HG02938 (cell line): ENCODE measurements at regions not wholly inside any gene's neighbourhood (a gene's known extent, or its start where the extent isn't known, plus 50 kb on each side); places are given as distances from the start of the nearest gene placed in this dataset.

ENCODE experiments used
- ATAC-seq: cut with Tn5 transposase; IDR thresholded peaks from one replicate; pipeline ENCODE4 v1.9.1; 2021; ENCODE audit warnings: mild to moderate bottlenecking, moderate library complexity; ENCODE audit not compliant: unreplicated experiment

GRCh38 chr11:82676483-82677094 is 57.1 kb downstream of the FAM181B start:
- no peak for ATAC-seq

- no peak for ATAC-seq
Observed at GRCh38 chr11:82675838-82676237, 57.8 kb downstream of the FAM181B start.

GRCh38 chr11:82673631-82674030 is 60.0 kb downstream of the FAM181B start:
- no peak for ATAC-seq

GRCh38 chr11:82671451-82671850 is 62.2 kb downstream of the FAM181B start:
- ATAC-seq: no peak

- no peak for ATAC-seq
Observed at GRCh38 chr11:82663535-82663934, 70.1 kb downstream of the FAM181B start.

GRCh38 chr11:82653752-82654151 is 79.9 kb downstream of the FAM181B start:
- no peak for ATAC-seq

GRCh38 chr11:82639251-82639650 is 94.4 kb downstream of the FAM181B start:
- no peak for ATAC-seq

GRCh38 chr11:82636615-82637014 is 97.0 kb downstream of the FAM181B start:
- ATAC-seq: no peak

- no peak for ATAC-seq
Observed at GRCh38 chr11:82634091-82634490, 99.6 kb downstream of the FAM181B start.

- peak; percentile 86 for ATAC-seq
Observed at GRCh38 chr11:82631722-82632630, 101.7 kb downstream of the FAM181B start.

GRCh38 chr11:82610671-82611070 is 123.0 kb downstream of the FAM181B start:
- ATAC-seq: no peak

GRCh38 chr11:82606738-82607137 is 126.9 kb downstream of the FAM181B start:
- no peak for ATAC-seq

GRCh38 chr11:82601711-82602110 is 132.0 kb downstream of the FAM181B start:
- ATAC-seq: no peak

- ATAC-seq: no peak
Observed at GRCh38 chr11:82599836-82600235, 133.8 kb downstream of the FAM181B start.

- ATAC-seq: no peak
Observed at GRCh38 chr11:82586581-82586980, 147.1 kb downstream of the FAM181B start.

- ATAC-seq: no peak
Observed at GRCh38 chr11:82577246-82577645, 156.4 kb downstream of the FAM181B start.

- ATAC-seq: no peak
Observed at GRCh38 chr11:82560836-82561235, 172.8 kb downstream of the FAM181B start.

GRCh38 chr11:82559609-82560008 is 174.1 kb downstream of the FAM181B start:
- no peak for ATAC-seq

- ATAC-seq: peak; percentile 97
Observed at GRCh38 chr11:82557274-82557673, 176.4 kb downstream of the FAM181B start.

- no peak for ATAC-seq
Observed at GRCh38 chr11:82556210-82556609, 177.5 kb downstream of the FAM181B start.

- no peak for ATAC-seq
Observed at GRCh38 chr11:82546661-82547557, 186.8 kb downstream of the FAM181B start.
